ENCODE measurements at regions not wholly inside any gene's neighbourhood (a gene's known extent, or its start where the extent isn't known, plus 50 kb on each side); places are given as distances from the start of the nearest gene placed in this dataset.

DNA sequence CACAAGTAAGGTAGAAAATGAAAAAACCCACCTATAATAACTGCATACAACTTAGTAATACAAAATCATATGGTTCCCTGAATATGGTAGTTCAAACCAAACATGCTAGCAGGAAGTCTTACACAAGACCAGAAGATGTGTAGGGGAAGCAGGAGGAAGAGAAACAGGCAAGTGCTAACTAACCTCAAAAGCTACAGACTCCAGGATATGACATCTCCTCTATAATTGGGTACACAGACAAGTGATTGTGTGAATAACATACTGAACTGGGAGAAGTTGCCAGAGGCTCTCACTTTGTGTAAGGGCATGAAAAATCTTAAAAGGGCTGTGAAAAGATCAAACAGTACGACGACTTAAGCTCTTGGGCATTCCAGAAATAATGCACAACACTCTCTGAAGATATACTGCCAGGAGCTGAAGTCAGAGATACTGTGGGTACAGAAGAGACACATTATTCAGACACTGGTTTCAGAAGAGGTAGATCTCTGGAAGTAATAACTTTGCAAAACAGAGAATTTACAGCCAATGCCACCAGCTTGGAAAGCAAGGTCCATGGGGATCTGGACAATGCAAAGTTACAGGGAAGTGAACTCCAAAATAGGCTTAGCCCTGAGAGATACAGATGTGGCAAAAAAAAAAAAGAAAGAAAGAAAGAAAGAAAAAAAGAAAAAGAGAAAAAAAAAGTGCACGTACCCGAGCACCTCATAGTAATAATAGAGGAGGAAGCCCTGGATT lies 767.2 kb downstream of the TNS3 start:
- H2BK20ac ChIP-seq (ENCODE audit: low read length): no peak overlapping the region
- no peak for TF ChIP-seq TBP (IDR thresholded peaks at IDR 0.05; ENCODE audit: low read depth, low read length)
- TF ChIP-seq RBBP5 (IDR thresholded peaks at IDR 0.05; ENCODE audit: borderline replicate concordance, low read depth, low read length): no peak
- ChIA-PET POLR2A (ENCODE audit: partially characterized antibody) (no interaction called here), CTCF (ENCODE audit: partially characterized antibody) (no interaction called here)
- no peak overlapping the region for H2AK5ac ChIP-seq (ENCODE audit: low read depth, low read length)
- H3K56ac ChIP-seq (replicated peaks; ENCODE audit: insufficient read length, low read depth, low read length): no peak overlapping the region
- H2BK120ac ChIP-seq (replicated peaks; ENCODE audit: low read depth, low read length): no peak overlapping the region
- no peak overlapping the region for H2BK15ac ChIP-seq (ENCODE audit: low read length)
- no peaks in the 10 kb centered on the region for H3K79me1 ChIP-seq (ENCODE audit: low read depth, low read length)
- H4K5ac ChIP-seq (ENCODE audit: insufficient read length, low read depth, low read length): no peak overlapping the region
- H3K27ac ChIP-seq (ENCODE audit: low read depth, low read length): no peak overlapping the region
- no peaks in the 10 kb centered on the region for H4K20me1 ChIP-seq (replicated peaks in 1 of 2; ENCODE audit: control insufficient read depth in 1 of 2, insufficient read depth in 2 of 2, low read length in 2 of 2)
- no peak overlapping the region for H3K4ac ChIP-seq (replicated peaks; ENCODE audit: insufficient read length, low read depth, low read length)
- H3K27me3 ChIP-seq (replicated peaks in 1 of 4; ENCODE audit: control insufficient read depth in 3 of 4, extremely low read depth in 1 of 4, insufficient read depth in 3 of 4, low read length in 3 of 4): no peaks in the 10 kb centered on the region
- no peak overlapping the region for H3K23ac ChIP-seq (ENCODE audit: insufficient read length)
- 74% methylated on average over 2 of the region's 4 CpGs; no CpG with 5 or more reads in 1 of the 2 experiments for WGBS, 2 experiments (ENCODE audit: extremely low coverage in 1 of 2, insufficient coverage in 1 of 2, insufficient read length in 1 of 2, insufficient replicate concordance in 2 of 2, low coverage in 1 of 2, low lambda C conversion rate in 2 of 2, missing lambda C conversion rate in 1 of 2)
- H3K9ac ChIP-seq (replicated peaks in 1 of 4; ENCODE audit: extremely low read depth in 1 of 4, low read depth in 3 of 4, low read length in 3 of 4): no peak overlapping the region
- H3K18ac ChIP-seq (ENCODE audit: extremely low read depth, low read length): no peak overlapping the region
- FAIRE-seq (no peak), DNase-seq (ENCODE audit: low read depth in 1 of 2, low spot score in 2 of 2) (no peak)
- H4K8ac ChIP-seq (ENCODE audit: extremely low read depth, insufficient read depth, low read length): no peak overlapping the region
- no peaks in the 10 kb centered on the region for H3K36me3 ChIP-seq (ENCODE audit: control insufficient read depth in 2 of 4, insufficient read depth in 4 of 4, low read length in 3 of 4)
- no peak overlapping the region for H2AFZ ChIP-seq (ENCODE audit: low read length)
- no peaks in the 10 kb centered on the region for H3K9me3 ChIP-seq (ENCODE audit: insufficient read depth in 2 of 2, low read depth in 1 of 2, low read length in 1 of 2)
- H3K14ac ChIP-seq (ENCODE audit: insufficient read length): no peak overlapping the region
- H3K4me2 ChIP-seq (ENCODE audit: insufficient read depth in 1 of 2, low read depth in 2 of 2, low read length in 2 of 2): no peak overlapping the region
- no peak overlapping the region for H2BK5ac ChIP-seq (ENCODE audit: low read depth, low read length)
- no peaks in the 10 kb centered on the region for H3K79me2 ChIP-seq (ENCODE audit: control insufficient read depth in 1 of 2, insufficient read depth in 2 of 2, low read length in 2 of 2)
- H3K23me2 ChIP-seq (ENCODE audit: low read depth, low read length): no peaks in the 10 kb centered on the region
- H3K4me1 ChIP-seq (replicated peaks in 1 of 4; ENCODE audit: control insufficient read depth in 3 of 4, insufficient read depth in 4 of 4, low read length in 3 of 4): no peaks in the 10 kb centered on the region
- H4K91ac ChIP-seq (replicated peaks; ENCODE audit: insufficient read length, low read length): no peak overlapping the region
- H3K4me3 ChIP-seq (ENCODE audit: extremely low read depth in 1 of 4, insufficient read depth in 2 of 4, low read depth in 3 of 4, low read length in 4 of 4): no peak overlapping the region
- no peak overlapping the region for H2BK12ac ChIP-seq (ENCODE audit: low read depth, low read length)

All from H1 (cell line).